Psoas muscle (tissue), 7 donors: ENCODE measurements at regions not wholly inside any gene's neighbourhood (a gene's known extent, or its start where the extent isn't known, plus 50 kb on each side); places are given as distances from the start of the nearest gene placed in this dataset.
"Not testable (repeated sequence)": the region's sequence is repeated elsewhere in the genome, so short reads cannot be mapped to it uniquely, and the experiment has no call there.

Experiments used
- ATAC-seq, 4 donors: fragments of 200-7000 bp; cut with Tn5 transposase; one replicate each; pipeline ENCODE4 v1.9.1; 2020; ENCODE audit warnings: moderate library complexity in 3 of 4, mild to moderate bottlenecking in 2 of 4
- DNase-seq, 2 donors: peaks; one replicate each; pipeline ENCODE4 v3.0.0-alpha.2; 2020
- H3K27ac ChIP-seq: fragments of 200-600 bp; one replicate; pipeline ENCODE4 v1.8.0; 2022
- H3K27me3 ChIP-seq, 3 donors: fragments of 200-600 bp in 1 of 3; one replicate each; pipeline versions ENCODE4 v1.6.1 to v1.8.0; 2013 to 2022; ENCODE audit warnings: low read length in 2 of 3, mild to moderate bottlenecking in 2 of 3, moderate library complexity in 1 of 3; ENCODE audit not compliant: insufficient read depth in 3 of 3
- H3K36me3 ChIP-seq, 2 donors: fragments of 200-600 bp in 1 of 2; one replicate each; pipeline versions ENCODE4 v1.6.1 to v1.8.0; 2013 to 2022; ENCODE audit warnings: low read depth in 1 of 2, mild to moderate bottlenecking in 1 of 2, moderate library complexity in 1 of 2; ENCODE audit not compliant: insufficient read depth in 1 of 2
- H3K4me1 ChIP-seq: fragments of 200-600 bp; one replicate; pipeline ENCODE4 v1.8.0; 2022
- H3K4me3 ChIP-seq: fragments of 200-600 bp; one replicate; pipeline ENCODE4 v1.8.0; 2022; ENCODE audit warnings: mild to moderate bottlenecking
- H3K9me3 ChIP-seq: fragments of 200-600 bp; one replicate; pipeline ENCODE4 v1.8.0; 2022
- CTCF ChIP-seq: fragments of 200-600 bp; IDR thresholded peaks from one replicate; pipeline ENCODE4 v1.8.0; 2022; ENCODE audit warnings: antibody characterized with exemption
- WGBS, 3 donors: extraction: QIAGEN DNeasy Blood & Tissue Kit; methylation state at CpG; one replicate each; pipeline versions ENCODE4 v1.1.6 to v1.1.7; 2013; 5-methylcytosine and 5-hydroxymethylcytosine counted together
- intact Hi-C, 2 donors: fragments of 100-400 bp; cut with DNase I; formaldehyde crosslinking; loops; one replicate each; pipeline versions ENCODE4 v1.11.0 to v1.14.2; 2022
- donor health status: healthy with polysubstance abuse.
- donor health status: DM: no; HTN: no; CAD: no; lungs with moderate emphysema.
- donor health status: Bipolar disorder and iron deficiency.
- donor health status: healthy.
- donor health status: DM: yes; HTN: yes; CAD: no.
- donor health status: DM: no; HTN: no; CAD: no.
- donor health status: DM: yes; HTN: yes; CAD: no.

DNA sequence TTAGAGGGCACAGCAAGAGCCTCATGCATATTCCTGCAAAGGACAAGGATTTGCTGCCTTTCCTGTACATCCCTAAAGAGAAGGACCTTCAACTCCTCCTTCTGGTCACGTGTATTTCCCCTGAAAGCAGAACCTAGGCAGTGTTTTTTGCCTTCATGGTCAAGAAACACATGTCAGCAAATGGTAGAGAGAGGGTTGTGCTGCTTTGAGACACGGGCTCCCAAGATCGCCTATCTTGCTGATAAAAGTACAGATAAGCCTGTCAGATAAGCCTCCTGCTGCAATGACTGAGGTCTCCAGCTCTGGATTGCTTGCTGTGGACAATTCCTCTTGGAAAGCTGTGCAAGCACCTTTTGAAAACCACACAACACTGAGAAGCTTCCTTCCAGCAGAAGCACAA lies 580.8 kb downstream of the CBLN4 start:
- ATAC-seq: no peak
- intact Hi-C loops: no loop called here
- Histone ChIP-seq H3K36me3 (no peaks in the 10 kb centered on the region), H3K4me3 (no peak overlapping the region), H3K27ac (no peak overlapping the region), H3K9me3 (no peaks in the 10 kb centered on the region), H3K27me3 (no peaks in the 10 kb centered on the region), H3K4me1 (no peaks in the 10 kb centered on the region)
- no peak for TF ChIP-seq CTCF
- DNase-seq: no peak
- 50 to 54% (median 51%) methylated on average over 3 of the region's 3 CpGs for WGBS, 3 donors

GRCh38 chr20:55417836-55418235 lies 587.5 kb downstream of the CBLN4 start:
- H3K27ac ChIP-seq: no peak overlapping the region
- ATAC-seq (no peak), DNase-seq (no peak)
- H3K36me3 ChIP-seq: no peaks in the 10 kb centered on the region
- no peaks in the 10 kb centered on the region for H3K27me3 ChIP-seq
- no peaks in the 10 kb centered on the region for H3K9me3 ChIP-seq
- intact Hi-C loops: no loop called here
- H3K4me3 ChIP-seq: no peak overlapping the region
- 19 to 28% (median 19%) methylated on average over 1 of the region's 1 CpG for WGBS, 3 donors
- no peak for TF ChIP-seq CTCF
- no peaks in the 10 kb centered on the region for H3K4me1 ChIP-seq

GRCh38 chr20:55415567-55416142 lies 589.7 kb downstream of the CBLN4 start:
- Histone ChIP-seq H3K27me3 (no peaks in the 10 kb centered on the region), H3K9me3 (peaks cover 3% of the 10 kb centered on the region), H3K27ac (no peak overlapping the region), H3K36me3 (no peaks in the 10 kb centered on the region), H3K4me3 (no peak overlapping the region), H3K4me1 (no peaks in the 10 kb centered on the region)
- 45 to 54% (median 51%) methylated on average over 7 of the region's 7 CpGs for WGBS, 3 donors
- no peak for DNase-seq
- no peak for TF ChIP-seq CTCF
- intact Hi-C loops: no loop called here
- no peak for ATAC-seq

DNA sequence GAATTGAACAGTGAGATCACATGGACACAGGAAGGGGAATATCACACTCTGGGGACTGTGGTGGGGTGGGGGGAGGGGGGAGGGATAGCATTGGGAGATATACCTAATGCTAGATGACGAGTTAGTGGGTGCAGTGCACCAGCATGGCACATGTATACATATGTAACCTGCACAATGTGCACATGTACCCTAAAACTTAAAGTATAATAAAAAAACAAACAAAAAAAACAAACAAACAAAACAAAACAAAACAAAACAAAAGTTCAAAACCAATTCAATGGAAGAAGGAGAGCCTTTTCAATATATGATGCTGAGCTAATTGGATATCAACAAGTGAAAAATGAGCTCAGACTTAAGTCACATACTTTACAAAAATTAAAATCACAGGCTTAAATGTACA lies 592.8 kb downstream of the CBLN4 start:
- H3K27me3 ChIP-seq, intact Hi-C loops, ATAC-seq, H3K27ac ChIP-seq, H3K36me3 ChIP-seq, H3K9me3 ChIP-seq, H3K4me1 ChIP-seq, H3K4me3 ChIP-seq, DNase-seq: not testable (repeated sequence)
- no CpG with 5 or more reads among the region's 1 CpG for WGBS, 3 donors

- Histone ChIP-seq H3K4me3 (no peak overlapping the region), H3K36me3 (no peaks in the 10 kb centered on the region), H3K27ac (no peak overlapping the region), H3K4me1 (no peaks in the 10 kb centered on the region), H3K27me3 (no peaks in the 10 kb centered on the region), H3K9me3 (peaks cover 11% of the 10 kb centered on the region)
- ATAC-seq (no peak), DNase-seq (no peak)
- no peak for TF ChIP-seq CTCF
- intact Hi-C loops: no loop called here
- 65 to 81% (median 74%) methylated on average over 2 of the region's 2 CpGs for WGBS, 3 donors
These were observed 598.4 kb downstream of the CBLN4 start for GRCh38 chr20:55406891-55407290.
